ENCODE measurements at regions not wholly inside any gene's neighbourhood (a gene's known extent, or its start where the extent isn't known, plus 50 kb on each side); places are given as distances from the start of the nearest gene placed in this dataset.

- no peak for TF ChIP-seq ZNF561 (CRISPR knock-in tag; conservative IDR thresholded peaks at IDR 0.05)
- no peak for TF ChIP-seq RAD51 (IDR thresholded peaks at IDR 0.05; ENCODE audit: borderline replicate concordance, low read depth)
- no peak for TF ChIP-seq CTCF (IDR thresholded peaks at IDR 0.05 in 2 of 3, conservative IDR thresholded peaks at IDR 0.05 in 1 of 3; ENCODE audit: insufficient read depth in 2 of 3, low read depth in 1 of 3, low read length in 3 of 3)
- no peak for TF ChIP-seq NR2F6 (CRISPR knock-in tag; IDR thresholded peaks at IDR 0.05)
- TF ChIP-seq, protein P1, sequence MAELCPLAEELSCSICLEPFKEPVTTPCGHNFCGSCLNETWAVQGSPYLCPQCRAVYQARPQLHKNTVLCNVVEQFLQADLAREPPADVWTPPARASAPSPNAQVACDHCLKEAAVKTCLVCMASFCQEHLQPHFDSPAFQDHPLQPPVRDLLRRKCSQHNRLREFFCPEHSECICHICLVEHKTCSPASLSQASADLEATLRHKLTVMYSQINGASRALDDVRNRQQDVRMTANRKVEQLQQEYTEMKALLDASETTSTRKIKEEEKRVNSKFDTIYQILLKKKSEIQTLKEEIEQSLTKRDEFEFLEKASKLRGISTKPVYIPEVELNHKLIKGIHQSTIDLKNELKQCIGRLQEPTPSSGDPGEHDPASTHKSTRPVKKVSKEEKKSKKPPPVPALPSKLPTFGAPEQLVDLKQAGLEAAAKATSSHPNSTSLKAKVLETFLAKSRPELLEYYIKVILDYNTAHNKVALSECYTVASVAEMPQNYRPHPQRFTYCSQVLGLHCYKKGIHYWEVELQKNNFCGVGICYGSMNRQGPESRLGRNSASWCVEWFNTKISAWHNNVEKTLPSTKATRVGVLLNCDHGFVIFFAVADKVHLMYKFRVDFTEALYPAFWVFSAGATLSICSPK (IDR thresholded peaks at IDR 0.05; ENCODE audit: borderline replicate concordance), result no peak
- no peak for TF ChIP-seq USF2 (CRISPR knock-in tag; IDR thresholded peaks at IDR 0.05)
- no peak for TF ChIP-seq PRDM10 (IDR thresholded peaks at IDR 0.05; ENCODE audit: partially characterized antibody)
- no peak for TF ChIP-seq POLR2A (conservative IDR thresholded peaks at IDR 0.05)
- TF ChIP-seq EP400 (IDR thresholded peaks at IDR 0.05), result no peak
- TF ChIP-seq, protein P2, sequence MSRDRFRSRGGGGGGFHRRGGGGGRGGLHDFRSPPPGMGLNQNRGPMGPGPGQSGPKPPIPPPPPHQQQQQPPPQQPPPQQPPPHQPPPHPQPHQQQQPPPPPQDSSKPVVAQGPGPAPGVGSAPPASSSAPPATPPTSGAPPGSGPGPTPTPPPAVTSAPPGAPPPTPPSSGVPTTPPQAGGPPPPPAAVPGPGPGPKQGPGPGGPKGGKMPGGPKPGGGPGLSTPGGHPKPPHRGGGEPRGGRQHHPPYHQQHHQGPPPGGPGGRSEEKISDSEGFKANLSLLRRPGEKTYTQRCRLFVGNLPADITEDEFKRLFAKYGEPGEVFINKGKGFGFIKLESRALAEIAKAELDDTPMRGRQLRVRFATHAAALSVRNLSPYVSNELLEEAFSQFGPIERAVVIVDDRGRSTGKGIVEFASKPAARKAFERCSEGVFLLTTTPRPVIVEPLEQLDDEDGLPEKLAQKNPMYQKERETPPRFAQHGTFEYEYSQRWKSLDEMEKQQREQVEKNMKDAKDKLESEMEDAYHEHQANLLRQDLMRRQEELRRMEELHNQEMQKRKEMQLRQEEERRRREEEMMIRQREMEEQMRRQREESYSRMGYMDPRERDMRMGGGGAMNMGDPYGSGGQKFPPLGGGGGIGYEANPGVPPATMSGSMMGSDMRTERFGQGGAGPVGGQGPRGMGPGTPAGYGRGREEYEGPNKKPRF (IDR thresholded peaks at IDR 0.05; ENCODE audit: low read depth, low read length), result no peak
- no peak for TF ChIP-seq LARP7 (IDR thresholded peaks at IDR 0.05)
Measured at GRCh38 chr4:144223661-144224060, 83.1 kb upstream of the GYPA start.
